ENCODE measurements at regions not wholly inside any gene's neighbourhood (a gene's known extent, or its start where the extent isn't known, plus 50 kb on each side); places are given as distances from the start of the nearest gene placed in this dataset.

DNA sequence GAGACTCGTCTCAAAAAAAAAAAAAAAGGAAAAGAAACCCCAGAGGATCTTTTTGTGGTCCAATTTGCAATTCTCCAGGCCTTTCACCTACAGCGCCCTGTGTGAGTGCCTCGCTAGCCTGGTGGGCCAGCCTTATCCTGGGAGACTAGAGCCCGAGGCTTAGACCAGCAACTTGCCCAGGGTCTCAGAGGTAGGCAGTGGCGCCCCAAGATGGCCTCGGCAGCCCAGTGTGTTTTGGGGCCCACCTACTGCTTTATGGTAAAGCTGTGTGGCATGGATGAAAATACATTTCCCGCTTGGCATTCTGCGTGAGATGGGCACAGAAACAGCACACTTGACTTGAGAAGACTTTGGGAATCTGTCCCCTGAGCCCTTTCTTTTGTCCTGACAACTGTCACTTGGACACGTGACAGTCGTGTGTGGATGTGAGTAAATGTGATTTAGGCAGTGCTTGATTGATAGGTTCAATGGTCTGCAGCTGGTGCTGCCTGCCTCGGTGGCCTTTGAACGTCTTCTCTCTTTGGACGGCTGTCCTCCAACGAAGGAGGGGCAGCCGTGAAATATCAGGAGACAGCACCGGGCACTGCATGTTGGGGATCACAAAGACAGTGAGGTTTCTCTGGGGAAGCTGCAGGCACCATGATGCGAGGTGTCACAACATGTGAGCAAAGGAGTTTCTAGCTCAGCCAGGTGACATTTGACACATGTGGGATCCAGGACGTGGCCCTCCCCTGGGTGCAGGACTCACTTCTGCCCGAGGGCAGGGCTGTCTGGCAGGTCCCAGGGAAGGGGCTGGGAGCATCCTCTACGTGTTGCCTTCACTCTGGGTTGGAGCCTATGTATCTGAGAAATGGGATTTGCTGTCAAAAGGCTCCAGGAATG is 209.5 kb upstream of the TWIST2 start:
- no peak for DNase-seq

DNA sequence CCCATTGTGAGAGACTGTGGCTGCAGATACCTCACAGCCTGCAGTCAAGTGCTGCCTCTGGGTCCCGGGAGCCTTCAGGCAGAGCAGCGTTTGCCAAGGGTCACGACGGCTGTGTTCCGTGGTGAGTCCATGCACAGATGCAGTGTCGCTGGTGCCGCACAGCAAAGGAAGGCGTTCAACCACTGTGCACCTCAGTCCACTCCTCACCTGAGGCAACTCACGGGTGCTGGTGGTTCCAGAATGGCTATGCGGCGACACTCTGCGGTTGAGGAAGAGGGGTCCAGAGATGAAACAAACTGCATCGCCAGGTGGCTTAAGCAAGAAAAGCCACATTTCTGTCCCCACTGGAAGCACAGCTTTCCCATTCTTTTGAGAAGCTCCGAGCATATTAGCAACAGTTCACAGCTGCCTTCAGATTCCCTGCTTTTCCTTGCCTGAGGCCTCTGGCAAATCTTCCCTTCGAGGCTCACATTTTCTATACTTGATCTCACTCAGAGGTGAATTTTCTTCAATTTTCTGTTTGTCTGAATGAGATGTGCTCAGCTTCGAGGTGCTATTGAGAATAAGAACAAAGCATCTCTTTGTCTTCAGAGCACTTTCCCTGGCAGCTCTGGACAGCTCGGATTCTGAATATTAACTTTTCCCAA is 208.8 kb upstream of the TWIST2 start:
- no peak for DNase-seq

DNA sequence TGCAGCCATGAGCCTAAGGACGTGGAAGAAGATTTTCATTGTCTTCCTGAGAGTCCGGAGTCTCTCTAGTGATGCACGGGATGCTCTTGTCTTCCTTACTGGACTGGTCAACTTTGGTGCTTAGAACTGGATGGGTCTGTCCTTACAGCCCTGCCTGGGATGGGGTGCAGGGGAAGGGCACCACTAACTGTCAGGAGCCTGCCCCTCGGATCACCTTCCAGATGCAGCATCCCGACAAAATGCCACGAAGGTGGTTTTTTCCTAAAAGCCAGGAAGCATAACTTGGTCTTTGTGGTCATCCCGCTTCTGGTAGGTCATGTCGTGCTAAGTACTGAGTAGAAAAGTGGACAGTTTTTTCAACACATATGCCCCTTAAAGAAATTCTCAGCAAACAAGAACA is 207.4 kb upstream of the TWIST2 start:
- DNase-seq: no peak

DNA sequence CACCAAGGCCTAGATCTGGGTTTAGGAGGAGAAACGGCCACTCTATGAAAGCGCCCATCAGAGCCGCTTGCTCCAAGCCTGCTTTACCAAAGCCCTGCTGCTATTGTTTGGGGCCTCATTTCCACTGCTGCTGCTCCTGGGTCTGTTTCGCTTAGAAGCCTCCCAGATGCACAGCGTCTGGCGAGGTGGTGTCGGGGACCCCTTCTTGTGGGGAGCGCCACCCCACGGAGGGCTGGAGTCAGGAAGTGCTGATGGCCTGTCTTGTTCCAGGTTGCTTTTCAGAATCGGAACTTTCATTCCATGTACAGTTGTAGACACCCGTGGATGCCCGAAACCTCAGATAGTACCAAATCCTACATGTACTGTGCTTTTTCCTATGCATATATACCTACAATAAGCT is 204.9 kb upstream of the TWIST2 start:
- DNase-seq: no peak

DNA sequence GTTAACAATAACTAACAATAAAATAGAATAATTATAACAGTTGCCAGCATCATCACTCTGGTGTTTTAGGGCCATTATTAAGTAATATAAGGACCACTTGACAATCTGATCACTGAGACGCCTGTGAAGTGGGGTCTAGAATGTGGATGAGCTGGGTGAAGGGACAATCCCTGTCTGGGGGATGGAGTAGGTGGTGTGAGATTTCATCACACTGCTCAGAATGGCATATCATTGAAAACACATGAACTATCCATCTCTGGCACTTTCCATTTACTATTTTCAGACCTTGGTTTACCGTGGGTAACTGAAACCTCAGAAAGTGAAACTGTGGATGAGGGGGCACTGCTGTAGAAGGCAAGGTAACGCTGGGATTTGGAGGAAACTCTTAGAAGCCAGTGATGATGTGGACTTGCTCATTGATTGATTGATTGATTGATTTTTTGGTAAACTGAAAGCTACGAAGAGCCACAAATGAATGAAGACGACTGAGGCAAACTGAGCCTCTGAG is 204.4 kb upstream of the TWIST2 start:
- DNase-seq: no peak

DNA sequence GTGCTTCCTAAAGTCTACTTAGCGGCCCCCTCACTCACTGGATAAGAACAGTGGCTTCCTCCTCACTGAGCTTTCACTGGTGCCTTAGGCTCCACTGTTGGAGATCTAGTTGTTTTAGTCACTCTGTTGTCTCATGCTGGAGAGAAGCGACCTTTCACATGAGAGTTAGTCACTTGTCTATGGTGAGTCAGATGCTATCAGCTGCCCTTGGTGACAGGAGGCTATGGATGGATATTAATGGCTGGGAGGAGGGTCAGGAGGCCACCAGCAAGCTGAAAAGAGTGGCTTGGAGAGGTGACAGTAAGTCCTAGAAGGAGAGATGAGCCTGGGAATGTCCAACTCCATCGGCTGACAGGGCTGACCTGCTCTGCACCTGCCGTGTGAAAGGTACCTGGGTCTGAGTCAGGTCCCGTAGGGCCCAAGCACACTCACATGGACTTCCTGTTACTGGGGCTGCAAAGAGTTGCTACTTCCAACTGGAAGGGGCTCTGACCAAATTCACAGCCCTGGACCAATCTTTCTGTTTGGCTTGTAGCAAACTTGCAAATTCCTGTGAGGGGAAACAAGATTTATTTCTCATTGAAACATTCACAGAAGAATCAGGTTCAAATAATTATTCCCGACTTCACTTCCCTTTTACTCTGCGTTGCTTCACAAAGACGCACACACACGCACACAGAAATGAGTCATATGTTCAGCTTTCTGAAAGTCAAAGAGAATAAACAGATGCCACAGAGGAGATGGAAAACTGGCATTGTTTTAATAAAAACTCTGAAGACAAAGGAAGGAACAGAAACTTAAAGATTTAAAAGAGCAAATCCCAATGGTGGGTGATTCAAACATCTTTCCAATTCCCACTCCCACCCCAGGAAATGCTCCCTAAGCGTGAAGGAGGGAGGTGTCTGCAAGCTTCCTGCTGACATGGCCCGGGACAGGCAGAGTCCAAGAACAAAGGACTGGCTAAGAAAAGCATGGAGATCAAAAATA is 203.5 kb upstream of the TWIST2 start:
- DNase-seq: no peak

DNA sequence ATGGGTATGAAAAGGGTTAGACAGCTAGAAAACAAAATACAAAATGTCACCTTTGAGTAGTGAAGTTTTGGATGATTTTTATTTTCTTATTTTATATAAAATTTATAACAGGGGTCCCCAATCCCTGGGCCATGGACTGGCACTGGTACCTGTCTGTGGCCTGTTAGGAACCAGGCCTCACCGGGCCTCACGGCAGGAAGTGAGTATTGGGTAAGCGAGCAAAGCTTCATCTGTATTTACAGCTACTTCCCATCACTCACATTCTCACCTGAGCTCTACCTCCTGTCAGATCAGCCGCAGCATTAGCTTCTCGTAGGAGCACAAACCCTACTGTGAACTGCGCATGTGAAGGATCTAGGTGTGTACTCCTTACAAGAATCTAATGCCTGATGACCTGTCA is 202.8 kb upstream of the TWIST2 start:
- no peak for DNase-seq

DNA sequence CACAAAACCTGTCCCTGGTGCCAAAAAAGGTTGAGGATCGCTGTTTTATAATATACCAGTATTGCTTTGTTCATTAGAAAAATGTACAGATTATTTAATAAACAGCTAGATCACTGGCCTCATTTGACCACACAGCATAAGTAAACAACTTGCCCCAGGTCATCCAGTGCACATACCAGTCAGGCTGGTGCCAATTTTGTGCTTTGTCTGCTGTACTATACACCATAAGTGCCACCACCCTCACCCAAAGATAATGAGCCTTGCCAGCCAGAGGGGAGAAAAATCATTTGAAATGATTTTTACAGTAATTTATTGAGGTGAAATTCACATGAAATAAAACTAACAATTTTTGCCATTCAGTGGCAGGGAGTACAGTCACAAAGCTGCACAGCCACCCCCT is 202.2 kb upstream of the TWIST2 start:
- no peak for DNase-seq

DNA sequence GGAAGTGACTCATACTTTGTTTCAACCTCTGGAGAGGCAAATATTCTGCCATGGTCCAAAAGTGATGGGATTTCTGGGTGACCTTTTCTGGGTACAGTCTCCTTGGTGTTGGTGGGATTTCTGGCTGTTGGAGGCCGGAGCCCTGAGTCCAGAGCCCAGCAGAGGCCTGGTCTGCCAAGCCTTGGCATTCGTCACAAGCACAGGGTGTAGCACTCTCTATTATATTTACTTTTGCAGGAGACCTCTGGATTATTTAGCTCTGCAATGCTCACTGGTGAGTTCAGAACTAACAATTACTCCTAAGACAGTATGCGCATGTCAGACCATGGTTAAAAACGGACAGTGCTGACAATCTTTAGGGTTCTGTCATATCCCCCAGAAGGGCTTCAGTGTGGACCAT is 201.6 kb upstream of the TWIST2 start:
- DNase-seq: no peak

DNA sequence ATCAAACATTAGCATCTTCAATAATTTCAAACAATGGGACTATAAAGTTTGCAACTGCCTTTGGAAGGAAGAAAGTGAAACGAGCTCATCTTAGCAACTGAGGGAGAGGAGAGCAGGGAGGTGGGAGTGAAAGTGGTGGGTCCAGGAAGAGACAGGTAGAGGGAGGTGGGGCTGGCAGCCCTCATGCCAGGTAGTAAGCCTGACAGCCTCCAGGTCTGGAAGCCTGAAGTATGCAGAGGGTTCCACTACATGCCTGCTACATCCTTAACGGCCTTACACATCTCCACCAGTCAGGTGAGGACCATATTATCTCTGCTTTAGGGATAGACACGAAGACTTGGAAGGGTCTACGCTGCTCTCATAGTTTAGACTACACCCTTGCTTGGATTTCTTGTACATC is 201.1 kb upstream of the TWIST2 start:
- DNase-seq: no peak

DNA sequence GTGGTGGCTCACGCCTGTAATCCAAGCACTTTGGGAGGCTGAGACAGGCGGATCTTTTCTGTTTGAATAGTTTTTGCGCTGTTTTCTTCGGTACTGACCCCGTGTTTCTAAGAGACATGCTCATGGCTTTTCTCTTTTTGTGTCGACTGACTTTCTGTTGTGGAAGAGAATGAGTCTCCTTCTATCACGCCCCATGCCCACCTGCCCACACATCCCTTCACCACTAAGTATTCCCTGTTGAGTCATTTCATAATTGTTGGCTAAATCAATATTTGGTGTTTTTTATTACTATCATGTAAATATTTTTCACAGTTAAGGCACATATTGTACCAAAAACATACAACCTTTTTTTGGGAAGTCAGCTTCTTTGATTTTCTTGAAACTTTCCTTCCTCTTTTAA is 198.8 kb upstream of the TWIST2 start:
- DNase-seq: no peak

DNA sequence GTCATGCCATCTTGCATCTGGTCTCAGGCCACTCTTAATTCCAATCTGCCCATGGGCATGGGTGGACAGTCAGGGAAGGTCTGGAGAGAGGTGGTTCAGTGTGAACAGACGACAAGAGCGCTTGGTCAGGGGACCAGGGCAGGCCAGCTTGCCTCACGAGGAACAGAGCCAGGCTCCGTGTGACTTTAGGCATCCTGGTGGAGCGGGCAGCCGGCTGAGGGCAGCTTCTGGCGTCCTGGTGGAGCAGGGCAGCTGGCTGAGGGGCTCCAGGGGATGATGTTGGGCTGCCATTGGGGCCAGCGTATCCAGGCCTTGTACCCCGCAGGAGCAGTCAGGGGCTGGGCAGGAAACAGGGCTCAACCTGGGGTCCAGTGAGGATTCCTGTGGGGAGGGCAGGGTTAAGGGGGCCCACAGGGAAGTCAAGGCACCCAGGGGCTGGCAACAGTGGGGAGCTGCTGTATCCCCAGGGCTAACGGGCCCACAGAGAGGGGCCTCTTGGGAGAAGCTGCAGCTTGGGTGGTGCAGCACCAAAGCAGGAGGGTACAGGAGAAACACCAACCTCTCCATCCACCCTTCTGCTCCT is 197.9 kb upstream of the TWIST2 start:
- no peak for DNase-seq

DNA sequence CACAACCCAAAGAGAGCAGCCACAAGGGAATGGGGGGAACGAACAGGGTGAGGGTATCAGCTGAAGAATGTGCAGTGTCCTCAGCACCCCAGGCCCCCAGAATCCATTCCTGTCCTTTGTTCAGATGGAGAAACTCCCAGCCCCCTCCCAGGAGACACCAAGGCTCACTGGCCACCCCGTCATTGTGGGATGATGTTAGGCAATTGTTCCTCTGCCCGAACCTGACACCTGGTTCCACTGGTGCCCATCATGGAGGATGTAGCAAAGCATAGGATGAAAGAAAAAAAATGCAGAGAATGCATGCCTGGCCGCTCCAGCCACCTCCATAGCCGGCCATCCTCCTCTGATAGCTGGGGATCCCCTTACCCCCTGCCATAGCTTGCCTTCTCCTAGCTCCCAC is 197.3 kb upstream of the TWIST2 start:
- no peak for DNase-seq

DNA sequence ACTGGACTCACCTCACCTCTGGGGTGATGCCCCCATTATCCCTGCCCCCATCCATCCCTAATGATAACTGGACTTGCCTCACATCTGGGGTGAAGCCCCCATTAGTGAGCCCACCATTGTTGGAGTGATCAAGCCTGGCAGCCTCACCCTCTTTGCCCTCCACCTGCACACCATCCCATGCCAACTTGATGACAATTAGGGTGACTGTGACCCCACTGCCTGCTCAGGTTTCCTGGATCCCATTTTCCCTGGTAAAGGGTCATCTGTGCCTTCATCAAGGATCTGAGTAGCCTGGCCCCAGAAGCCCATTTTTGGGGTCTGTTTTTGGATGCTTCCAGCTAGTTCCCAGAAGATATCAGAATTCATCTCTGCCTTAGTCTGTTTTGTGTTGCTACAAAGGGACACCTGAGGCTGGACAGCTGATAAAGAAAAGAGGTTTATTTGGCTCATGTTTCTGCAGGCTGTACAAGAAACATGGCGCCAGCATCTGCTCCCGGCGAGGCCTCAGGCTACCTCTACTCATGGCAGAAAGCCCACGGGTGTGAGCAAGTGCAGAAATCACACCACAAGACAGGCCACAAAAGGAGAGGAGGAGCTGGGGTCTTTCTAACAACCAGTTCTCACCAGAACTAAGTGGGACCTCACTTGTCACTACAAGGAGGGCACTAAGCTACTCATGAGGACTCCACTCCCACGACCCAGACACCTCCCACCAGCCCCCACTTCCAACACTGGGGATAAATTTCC is 196.4 kb upstream of the TWIST2 start:
- DNase-seq: no peak

DNA sequence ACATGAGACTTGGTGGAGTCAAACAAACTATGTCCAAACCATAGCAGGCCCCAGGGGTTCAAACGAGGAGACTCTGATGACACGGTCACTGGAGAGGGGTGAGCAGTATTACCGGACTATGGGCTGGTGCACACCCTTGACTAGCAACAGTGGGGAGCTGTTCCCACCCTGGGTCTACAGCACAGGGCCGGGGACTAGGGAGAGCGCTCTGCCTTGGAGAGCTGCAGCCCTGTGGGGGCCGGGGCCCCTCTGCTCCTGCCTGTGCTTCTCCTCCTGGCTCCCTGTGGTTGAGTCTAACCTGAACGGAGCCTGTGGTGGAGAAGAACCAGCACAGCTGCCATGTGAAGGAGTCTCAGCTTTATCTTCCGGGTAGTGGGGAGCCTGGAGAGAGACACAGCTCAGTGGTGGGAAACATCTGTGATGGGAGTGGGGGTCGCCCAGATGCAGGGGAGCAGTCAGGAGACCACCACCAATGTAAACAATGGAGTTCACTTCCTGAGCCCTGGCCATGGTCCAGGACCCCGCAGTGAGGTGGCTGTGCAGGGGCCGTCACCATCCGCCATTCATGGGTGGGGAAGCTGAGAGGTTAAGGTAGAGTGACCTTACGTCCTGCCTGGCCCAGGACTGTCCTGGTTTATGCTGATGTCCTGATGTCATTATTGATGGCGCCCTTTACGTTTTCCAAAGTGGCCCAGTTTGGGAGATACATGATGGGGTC is 195.7 kb upstream of the TWIST2 start:
- no peak for DNase-seq

DNA sequence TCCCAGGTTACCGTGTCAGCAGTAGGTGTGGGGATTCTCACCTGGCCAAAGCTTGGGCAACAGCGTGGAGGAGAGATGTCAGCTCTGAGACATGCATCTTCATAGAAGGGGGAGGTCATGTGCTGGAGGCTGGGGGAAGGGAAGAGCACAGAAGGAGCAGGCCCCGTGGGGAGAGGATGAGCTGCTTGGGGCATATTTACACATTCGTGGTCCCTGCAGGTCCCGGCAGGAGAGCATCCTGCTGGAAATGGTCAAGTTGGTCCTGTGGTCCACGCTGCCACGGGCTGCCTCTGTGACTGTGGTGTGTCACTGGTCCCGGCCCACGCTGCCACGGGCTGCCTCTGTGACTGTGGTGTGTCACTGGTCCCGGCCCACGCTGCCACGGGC is 195.1 kb upstream of the TWIST2 start:
- no peak for DNase-seq

DNA sequence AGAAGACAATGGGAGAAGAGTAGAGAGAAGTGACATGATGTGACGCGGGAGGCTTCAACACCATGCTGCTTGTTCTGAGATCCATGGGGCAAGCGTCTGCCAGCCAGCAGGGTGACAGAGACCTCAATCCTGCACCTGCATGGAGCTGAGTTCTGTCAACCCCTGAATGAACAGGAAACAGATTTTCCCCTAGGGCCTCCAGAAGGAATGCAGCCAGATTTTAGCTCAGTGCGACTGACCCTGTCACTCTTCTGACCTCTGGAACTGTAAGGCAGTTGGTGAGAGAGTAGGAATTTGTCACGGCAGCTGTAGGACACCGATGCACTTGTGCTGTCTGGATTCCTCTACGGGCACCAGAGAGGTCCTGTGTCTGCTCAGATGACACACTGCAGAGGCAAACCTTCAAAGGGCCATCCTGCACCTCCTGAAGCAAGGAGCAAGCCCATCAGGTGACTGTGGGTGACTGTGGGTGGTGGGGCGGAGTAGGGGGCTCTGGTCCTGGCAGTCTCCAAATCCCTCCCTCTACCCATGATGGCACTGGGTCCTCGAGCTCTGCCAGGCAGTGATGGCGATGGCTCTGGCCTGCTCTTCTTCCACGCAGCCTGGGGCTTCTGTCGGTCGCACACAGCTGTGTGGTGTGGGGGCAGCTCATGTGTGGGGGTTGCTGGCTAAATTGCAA is 194.3 kb upstream of the TWIST2 start:
- DNase-seq: no peak

DNA sequence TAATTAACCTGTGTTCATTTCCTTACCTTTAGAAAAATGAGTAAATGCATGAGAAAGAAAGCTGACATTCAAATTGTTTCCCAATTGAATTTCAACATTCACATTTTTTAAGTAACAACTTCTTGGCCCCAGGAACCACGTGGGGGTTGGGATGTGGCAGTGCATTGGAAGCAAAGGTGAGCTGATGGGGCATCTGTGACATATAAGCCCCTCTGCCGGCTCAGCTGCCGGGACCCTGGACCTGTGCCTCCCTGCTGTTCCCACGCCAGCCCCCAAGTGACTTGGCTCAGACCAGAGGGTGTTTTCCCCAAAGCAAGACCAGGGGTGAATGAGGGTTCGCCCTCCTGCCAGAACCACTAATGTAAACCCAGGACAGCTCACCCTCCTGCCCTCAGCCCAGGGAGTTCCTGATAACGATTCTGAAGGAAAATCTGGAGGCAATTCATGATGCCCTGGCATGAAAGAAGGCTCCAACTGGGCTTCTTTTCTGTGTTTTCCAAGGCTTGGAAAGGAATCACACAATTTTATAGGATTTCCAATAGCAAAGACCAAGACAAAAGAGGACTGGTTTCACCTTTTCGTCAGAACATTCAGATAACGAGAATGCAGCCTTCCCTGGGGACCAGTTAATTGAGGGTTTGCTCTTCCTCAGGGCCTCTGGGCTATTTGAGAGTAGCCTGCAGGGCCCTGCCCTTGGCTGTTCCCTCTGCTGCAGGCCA is 193.2 kb upstream of the TWIST2 start:
- no peak for DNase-seq

DNA sequence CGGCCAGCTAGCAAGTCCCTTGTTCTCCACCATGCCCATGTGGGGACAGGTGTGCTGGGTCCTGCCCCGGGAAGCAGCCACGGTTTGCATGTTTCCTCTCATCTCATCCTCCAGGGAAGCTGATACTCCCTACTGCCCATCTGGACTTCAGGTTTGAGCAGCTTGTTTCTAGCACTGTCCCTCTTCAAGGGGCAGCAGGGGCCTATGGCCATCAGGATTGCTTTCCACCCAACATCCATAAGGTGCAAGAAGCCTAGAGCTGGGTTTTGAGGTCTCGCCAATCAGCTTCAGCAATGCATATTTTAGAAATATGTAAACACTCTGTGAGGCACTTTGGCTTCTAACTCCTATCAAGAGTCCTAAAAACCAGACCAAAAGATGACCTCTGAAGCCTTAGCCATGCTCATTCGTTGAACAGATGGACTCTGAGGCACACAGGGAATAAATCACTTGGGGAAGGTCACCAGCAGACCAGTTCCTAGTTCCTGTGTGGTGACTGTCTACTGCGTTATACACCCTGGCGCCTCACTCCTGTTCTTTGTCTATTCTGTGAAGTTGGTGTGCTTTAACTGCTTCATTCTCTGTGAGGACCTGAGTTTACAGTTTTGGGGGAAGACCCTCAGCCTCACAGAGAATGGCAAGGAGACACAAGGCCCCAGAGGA is 192.6 kb upstream of the TWIST2 start:
- DNase-seq: no peak
